Glomerular visceral epithelial cell (primary cell): ENCODE measurements at regions not wholly inside any gene's neighbourhood (a gene's known extent, or its start where the extent isn't known, plus 50 kb on each side); places are given as distances from the start of the nearest gene placed in this dataset.

Experiments
- DNase-seq: peaks from one replicate; pipeline ENCODE4 v3.0.0-alpha.2; 2016; ENCODE audit errors: extremely low spot score

DNA sequence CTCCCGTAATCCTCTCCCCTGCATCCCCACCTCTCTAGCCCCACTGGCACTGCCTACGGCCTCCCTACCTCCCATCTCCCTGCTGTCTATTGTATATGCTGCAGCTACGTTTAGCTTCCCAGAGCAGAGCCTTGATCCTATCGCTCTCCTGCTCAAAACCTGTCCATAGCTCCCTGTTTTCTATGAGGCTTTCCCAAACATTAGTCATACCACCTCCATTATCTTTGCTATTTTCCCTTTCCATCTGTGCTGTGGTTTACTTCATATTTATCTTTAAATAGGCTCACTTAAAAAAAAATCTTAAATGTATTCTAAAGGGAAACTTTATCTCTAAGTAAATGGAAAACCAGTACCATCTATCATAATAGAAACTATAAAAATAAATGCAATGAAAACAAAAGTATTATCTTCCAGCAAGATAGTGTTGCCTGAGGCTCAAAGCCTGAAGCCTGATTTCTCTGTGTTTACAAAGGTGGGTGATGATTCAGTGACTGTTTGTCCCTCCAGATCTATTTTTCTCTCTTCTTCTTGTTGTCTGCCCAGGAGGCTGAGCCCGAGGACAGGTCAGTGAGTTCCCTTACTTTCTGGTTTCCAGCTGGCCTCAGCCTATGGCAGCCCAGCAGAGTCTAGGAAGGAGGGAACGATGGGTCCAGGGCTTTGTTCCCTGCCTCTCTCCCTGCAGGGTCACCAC lies 397.1 kb upstream of the CFAP20DC start:
- DNase-seq: no peak

DNA sequence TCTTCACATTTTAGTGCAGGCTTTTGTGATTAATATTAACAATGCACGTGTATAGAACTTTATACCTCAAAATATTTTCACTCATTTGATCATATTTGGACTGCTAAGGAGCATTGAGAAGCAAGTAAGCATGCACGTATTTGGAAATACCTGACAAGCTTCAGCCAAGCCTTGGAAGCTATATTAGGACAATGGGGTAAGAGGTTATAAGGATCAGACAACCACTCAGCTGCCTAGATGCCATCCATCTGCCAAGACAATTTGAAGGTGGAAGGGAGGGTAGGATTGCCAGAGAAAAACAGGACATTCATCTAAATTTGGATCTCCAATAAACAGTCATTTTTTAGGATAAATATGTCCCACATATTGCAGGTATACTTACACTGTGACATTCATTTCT lies 394.9 kb upstream of the CFAP20DC start:
- DNase-seq: no peak

DNA sequence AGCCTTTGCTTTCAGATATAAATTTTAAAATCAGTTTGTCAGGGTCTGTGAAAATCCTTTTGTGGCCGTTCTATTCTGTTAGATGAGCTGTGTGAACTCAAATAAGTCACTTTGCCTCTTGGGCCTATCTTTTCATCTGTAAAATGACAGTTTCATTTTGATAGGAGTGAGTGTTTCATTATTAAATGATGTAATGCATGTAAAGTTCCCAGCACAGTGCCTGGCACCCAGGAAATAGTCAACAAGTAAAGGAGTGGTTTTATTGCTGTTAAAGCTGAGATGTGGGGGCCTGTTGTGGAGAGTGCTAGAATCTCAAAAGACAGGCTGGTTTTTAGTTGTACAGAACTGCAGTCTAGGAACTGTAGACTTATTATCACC lies 394.5 kb upstream of the CFAP20DC start:
- DNase-seq: no peak

DNA sequence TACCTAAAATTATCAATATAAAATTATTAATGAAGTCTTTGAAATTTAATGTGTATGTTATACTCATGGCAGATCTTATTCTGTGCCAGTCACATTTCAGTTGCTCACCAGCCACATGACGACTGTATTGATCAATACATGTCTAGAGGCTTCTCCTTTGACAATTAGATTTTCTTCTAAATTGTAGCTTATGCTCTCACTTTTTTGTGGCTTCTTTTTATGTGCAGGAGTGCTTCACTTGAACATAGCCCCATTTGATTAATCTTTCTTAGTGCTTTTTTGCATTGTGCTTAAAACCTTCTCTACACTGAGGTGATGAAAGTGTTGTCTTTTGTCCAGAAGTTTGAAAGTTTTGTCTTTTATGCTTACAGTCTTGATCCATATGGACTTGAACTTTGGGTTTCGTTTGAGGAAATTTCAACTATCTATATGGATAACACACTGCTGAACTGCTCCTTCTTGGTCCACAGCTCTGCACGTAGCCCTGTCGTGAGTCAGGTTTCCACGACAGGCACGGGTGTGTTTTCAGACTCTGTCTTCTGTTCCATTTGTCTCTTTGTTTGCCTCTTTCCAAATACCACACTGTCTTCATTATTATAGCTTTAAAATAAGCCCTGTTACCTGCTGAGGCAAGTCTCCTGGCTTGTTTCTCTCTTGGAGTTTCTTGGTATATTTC lies 393.9 kb upstream of the CFAP20DC start:
- no peak for DNase-seq

DNA sequence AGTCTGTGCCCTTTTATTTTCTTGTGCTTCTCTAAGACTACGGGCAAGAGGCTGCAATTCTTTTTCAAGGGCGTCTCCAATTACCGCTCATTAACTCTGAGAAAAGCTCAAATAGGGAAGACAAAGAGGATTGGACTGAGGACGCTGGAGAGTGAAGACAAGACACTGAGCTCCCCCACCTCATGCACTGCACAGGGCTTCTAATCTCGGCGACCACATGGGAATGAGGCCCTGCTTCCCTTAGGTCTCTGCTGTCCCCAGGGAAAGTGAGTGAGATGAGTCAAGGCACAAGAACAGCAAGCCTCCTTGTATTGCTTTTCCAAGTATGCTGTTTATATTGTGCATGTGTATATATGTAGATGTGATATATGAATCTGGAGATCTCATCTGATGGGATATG lies 392.2 kb upstream of the CFAP20DC start:
- DNase-seq: no peak

DNA sequence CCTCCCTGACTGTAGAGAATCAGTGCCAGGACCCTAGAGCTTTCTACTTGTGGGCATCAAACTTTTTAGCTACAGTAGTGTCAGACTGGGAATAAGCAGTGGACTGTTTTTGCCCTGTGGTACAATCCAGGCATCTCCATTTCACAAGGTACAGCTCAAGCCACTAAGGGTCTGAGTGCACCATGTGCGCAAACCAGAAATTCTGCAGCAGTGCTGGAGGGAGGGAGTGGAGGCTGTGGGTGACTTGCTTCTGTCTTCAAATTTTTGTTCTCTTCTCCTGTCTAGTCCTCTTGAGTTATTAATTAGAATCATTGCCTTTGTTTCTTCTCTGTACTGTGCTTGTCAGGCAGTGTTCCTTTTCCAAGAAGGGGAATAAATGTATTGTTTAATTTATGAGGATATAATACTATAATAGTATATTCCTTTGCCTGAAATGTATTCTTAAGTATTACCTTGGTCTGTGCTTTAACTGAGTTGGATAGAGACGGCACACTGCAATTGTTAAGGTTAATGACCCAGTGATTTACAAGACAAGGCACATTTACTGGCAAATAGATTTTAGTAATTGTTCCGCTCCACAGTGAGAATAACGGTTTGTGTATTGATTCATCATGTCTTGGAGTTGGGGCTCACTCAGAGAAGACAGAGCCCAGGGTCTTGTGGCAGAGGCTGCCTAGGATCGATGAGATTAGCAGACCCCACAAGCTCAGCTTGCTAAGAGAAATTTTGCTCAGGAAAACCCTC lies 390.6 kb upstream of the CFAP20DC start:
- no peak for DNase-seq

DNA sequence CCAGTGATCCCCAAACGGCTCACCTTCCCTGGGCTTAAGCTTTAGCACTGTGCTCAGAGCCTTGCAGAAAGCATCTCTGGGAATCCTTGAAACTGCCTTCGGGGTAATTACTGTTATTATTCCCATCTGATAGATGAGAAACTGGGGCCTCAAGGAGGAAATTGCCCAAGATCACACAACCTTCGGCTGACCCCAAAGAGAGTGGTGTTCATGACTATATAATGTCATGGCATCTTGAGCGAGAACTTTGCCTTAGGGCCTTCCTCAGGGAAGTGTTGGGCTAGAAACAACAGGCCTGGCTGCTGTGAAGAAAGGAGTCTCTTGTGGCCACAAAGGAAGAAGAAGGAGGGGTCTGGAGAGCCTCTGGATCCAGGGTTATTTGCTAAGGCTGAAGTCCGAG lies 388.7 kb upstream of the CFAP20DC start:
- no peak for DNase-seq

DNA sequence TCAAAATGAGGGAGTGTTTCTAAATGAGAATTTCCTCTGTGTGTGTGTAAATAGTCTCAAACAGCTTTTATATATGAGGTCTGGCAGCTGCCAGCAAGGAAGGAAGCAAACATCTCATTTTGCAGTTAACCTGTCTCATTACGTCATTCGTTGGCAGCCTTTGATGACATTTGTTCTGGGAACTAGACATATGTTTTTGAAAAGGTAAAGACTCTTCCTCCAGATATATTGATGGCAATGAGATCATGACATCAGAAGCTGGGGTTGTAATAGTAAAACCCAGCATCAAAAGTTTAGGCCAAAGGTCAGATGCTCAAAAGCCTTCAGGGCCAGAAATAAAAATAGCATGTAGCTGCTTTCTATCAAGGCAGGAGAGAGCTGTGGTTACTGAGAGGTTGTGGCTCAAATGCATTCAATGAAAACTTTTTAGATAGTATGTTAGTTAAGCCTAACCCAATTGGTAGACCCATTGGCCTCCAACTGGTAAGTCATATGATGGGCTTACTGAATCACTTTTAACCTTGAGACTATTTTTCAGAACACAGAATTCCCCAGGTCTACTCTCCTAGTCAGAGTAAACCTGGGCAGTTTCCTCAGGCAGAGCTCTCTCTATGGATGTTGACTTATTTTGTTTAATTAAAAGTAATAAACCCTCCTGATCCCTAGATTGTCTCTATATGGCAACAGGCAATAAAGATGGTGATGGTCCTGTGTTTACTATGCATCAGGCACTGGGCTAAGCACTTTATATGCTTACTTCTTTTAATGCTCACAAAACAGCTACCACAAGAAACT lies 386.5 kb upstream of the CFAP20DC start:
- no peak for DNase-seq

DNA sequence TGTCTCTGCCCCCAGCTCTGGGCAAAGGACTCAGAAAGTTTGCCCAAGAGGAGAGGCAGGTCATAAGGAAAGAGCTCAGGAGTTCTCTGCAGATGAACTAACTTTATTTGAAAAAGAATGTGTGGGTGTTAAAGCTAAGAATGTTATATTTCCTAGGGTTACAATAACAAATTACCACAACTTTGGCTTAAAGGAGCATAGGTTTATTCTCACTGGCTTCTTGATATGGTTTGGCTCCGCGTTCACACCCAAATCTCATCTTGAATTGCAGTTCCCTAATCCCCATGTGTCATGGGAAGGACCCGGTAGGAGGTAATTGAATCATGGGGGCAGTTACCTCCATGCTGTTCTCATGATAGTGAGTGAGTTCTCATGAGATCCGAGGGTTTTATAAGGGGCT lies 383.7 kb upstream of the CFAP20DC start:
- no peak for DNase-seq

DNA sequence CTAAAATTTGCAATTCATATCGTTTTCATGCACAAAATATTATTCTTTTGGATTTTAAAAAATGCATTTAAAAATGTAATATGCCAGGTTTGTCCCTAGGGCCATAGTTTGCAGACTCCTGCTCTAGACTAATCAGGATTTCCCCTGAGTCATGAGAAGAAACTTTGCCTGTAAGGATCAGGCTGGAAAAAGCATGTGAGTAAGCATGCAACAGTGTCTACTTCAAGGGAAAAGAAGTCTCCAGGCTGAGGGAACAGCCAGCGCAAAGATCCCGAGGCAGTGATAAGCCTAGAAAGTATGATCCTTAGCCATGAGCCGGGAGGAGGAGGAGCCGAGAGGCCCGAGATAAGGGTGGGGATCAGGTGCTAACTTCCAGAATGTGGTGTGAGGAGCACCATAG lies 382.8 kb upstream of the CFAP20DC start:
- no peak for DNase-seq

DNA sequence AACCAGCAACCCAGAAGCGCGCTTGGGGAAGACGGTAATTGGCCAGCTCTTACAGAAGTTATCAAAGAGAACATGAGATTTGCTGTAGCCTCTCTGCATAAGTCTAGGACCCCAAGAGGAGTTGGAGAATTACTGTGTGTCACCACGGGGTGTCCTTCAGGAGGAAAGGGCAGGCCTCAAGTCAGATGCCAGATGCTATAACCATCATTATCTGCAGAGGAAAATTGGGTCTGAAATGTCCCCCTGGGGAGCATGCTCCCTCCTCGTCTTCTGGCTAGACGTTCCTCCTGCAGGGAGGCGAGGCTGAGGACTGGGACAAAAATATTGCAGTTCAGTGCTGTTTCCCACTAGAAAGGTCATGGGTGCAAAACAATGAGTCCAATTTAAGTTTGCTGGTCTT lies 380.5 kb upstream of the CFAP20DC start:
- no peak for DNase-seq

DNA sequence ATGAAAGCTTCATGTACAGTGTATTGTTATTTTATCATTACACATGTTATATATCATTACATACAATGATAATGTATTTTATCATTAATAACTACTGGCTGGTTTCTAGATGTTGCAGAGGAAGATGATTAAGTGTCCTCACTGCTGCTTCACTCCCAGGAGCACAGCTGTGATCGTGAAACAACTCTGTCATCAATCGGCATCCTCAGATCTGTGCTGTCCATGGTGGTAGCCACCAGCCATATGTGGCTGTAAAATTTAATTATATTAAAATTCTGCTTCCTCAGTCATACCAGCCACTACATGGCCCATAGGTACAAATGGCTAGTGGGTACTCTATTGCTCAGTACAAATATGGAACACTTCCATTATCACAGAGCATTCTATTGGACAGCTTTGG lies 379.4 kb upstream of the CFAP20DC start:
- DNase-seq: no peak

DNA sequence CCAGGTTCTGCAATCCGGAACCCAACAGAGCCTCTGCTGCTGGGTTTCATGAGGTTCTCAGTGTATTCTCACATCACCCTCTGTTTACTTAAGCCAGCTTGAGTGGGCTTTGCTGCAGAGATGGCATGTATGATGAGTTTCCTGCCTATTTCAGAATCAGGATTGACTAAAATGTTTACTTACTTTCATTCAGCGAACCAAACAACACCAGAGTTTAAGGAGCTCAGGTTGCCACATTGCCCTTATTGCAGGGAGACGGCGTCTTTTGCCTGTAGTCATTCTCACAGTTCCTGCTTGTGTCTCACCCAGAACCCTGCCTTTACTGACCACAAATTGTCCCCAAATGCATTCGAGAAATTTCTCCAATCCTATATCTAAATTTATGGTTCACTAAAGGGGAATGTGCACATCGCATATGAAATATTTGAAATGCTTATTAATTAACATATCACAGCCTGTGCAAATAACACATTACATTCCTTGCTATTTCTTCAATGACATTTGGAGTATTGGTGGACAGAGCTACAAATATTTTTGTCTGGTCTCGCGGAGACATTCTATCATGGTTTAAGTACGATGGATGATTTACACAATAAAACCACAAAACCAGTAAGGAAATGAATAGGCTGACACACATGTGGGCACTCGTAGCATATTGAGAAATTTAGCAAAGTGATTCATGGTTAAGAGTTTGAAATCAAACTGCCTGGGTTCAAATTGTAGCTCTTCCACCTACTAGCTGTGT lies 377.2 kb upstream of the CFAP20DC start:
- peak; percentile 50 for DNase-seq

DNA sequence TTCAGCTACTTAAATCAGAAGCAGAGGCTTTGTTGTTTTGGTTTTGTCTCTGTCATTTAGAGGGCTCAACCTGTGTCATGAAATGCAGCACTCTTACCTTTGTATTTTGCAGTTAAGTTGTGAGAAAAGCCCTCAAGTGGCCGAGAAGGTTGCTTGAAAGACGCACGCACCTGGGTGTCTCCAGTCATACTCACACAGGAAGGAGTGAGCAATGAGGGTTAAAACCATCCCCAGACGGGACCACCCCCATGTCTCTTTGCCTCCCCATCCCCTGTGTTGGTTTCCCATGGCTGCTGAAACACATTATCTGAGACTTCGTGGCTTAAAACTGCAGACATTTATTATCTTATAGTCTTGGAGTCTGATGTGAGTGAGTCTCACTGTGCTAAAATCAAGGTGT lies 376.1 kb upstream of the CFAP20DC start:
- DNase-seq: no peak

DNA sequence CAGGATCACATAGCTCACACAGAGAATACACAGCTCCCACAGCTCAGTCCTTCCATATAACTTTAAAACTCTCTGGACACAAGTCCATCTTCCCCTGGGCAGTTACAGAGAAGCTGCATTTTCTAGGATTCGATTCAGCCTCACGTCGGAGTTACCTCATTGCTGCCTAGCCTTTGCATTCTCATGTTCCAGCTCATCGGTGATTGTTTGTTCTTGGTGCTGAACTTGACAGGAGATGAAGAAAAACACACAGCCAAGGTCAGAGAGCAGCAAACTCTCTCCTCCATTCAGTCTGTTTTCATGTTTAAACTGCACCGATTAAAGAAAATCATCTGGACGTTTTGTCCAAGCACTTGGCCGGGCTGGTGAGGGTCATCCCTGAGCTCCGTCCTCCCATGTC lies 375.5 kb upstream of the CFAP20DC start:
- no peak for DNase-seq

DNA sequence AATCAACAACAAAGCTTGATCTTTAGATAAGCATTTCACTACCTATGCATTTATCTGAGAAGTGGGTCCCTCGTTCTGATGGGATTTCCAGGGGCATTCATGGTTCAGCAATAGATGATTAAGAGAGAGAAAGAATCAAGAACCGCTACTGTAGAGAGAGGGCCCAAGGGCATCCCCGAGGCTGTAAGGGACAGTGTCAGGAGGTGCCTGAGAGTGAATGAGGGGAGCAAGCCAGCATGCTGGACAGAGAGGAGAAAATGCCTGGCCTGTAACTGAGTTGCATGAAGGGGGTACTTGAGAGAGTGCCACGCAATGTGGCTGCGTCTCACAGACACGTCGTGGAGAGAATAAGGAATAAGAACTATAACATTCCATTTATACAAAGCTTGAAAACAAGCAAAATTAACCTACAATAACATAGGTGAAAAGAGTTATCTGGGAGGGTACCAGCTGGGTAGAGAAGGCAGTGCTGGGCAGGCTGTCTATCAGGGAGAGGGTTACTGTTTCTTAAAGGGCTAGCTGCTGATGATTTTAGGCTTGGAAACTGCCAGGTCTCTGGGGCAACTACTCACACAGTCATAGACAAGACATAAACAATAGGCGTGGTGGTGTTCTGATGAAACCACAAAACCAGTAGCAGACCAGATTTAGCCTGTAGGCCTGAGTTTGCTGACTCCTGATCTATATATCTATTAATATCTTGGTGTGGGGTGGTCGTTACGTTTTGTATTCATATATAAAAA lies 374.6 kb upstream of the CFAP20DC start:
- peak; percentile 10 for DNase-seq

DNA sequence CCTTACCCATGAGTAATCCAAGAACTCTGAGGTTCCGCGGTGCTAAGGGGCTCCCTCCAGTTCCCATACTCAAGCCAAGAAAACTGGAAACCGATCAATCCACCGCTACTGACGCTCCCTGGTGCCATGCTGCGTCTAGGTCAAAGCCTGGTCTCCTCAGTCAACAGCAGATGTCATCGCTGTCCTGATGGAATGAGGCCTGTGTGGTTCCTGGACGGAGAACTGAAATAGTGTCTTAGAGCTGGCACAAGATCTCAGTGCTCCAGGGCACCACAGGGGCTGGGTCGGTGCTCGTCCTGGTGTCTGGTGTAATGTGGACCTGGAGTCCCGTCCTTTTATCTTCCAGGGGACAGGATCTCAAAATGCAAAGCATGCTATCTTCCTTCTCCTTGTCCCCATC lies 373.9 kb upstream of the CFAP20DC start:
- DNase-seq: no peak

DNA sequence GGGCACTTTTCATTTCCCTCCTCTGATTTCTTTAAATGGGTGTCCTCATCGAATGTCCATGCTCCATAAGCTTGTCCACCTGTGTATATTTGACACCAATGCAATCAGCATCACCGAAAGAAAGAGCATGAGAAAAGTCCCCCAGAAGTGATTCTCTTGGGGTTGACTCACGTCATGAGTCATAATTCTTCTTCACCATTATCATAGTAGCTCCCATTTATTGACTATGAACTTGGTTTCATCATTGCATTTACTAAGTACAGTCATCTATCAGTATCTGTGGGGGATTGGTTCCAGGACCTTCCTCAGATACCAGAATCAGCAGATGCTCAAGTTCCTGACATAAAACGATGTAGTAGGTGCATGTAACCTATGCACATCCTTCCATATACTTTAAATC lies 372.5 kb upstream of the CFAP20DC start:
- DNase-seq: no peak

DNA sequence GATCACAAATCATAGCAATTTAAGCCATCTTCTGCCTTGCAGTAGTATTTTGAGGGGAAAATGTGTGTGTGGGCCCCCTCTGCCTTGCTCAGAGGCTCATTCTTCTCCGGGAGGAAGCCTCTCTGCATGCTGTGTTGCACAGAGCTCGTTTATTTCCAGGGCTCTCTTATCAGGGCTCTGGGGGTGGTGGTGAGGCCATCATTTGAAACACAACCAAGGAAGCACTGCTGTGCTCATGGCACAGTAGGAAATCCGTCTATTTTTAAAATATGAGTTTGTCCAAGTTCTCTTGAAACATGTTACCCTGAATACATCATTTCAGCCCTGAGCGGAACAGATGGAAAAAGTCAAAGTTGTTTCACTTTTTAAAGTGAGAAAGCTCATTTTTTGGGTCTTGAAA lies 369.0 kb upstream of the CFAP20DC start:
- no peak for DNase-seq

DNA sequence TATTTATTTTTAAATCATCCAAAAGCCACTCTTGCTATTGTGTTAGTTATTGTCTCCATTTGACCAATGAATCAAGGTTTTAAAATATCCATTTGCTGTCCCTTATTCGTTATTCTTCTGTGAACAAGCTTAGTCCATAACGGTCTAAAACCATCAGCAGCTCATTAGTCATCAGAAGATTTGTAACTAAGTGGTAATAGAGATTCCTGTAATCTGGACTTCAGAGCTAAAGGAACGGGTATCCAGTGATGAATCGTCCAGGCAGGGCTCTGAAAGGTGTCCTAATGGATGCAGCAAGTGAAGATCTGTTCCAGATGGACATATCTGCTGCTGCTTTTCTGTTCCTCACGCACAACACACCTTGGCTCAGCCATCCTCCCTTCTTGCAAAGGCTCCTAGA lies 362.7 kb upstream of the CFAP20DC start:
- DNase-seq: no peak

DNA sequence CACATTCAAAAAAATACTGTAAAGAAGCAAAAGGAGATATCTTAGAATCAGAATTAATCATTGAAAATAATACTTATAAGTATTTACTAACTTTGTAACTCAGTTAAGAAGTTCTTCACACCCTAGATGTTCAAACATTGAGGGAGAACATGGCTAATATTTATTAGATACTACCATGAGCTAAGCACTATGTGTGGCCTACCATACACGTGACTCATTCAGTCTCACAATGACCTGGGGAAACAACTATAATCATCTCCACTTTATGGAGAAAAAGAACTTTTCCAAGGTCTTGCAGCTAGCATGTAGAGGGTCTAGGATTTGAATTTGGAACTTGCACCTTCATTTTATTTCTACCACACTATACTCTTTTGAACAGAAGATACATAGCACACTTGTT lies 361.9 kb upstream of the CFAP20DC start:
- DNase-seq: no peak
